ENCODE measurements at regions not wholly inside any gene's neighbourhood (a gene's known extent, or its start where the extent isn't known, plus 50 kb on each side); places are given as distances from the start of the nearest gene placed in this dataset.
"Not testable (repeated sequence)": the region's sequence is repeated elsewhere in the genome, so short reads cannot be mapped to it uniquely, and the experiment has no call there.

- DNase-seq: no peak
These were observed 80.8 kb upstream of the RNU6-1 start for GRCh38 chr15:67920524-67921240.

- no peak for DNase-seq
These were observed 82.3 kb upstream of the RNU6-1 start for GRCh38 chr15:67922106-67922675.

- no peak for DNase-seq
These were observed 83.4 kb upstream of the RNU6-1 start for GRCh38 chr15:67922971-67923945.

GRCh38 chr15:67924359-67924974, 84.6 kb upstream of the RNU6-1 start:
- no peak for DNase-seq

GRCh38 chr15:67925182-67925581, 85.3 kb upstream of the RNU6-1 start:
- no peak for DNase-seq

GRCh38 chr15:67927501-67928168, 87.8 kb upstream of the RNU6-1 start:
- no peak for DNase-seq

- no peak for DNase-seq
These were observed 88.8 kb upstream of the RNU6-1 start for GRCh38 chr15:67928666-67929065.

GRCh38 chr15:67930720-67931119, 90.9 kb upstream of the RNU6-1 start:
- no peak for DNase-seq

- no peak for DNase-seq
These were observed 92.0 kb upstream of the RNU6-1 start for GRCh38 chr15:67931861-67932260.

- not testable (repeated sequence) for DNase-seq
These were observed 94.3 kb upstream of the RNU6-1 start for GRCh38 chr15:67934126-67934525.

GRCh38 chr15:67935244-67935643, 95.4 kb upstream of the RNU6-1 start:
- DNase-seq: no peak

GRCh38 chr15:67936258-67936657, 96.4 kb upstream of the RNU6-1 start:
- DNase-seq: no peak

GRCh38 chr15:67937153-67937761, 97.4 kb upstream of the RNU6-1 start:
- no peak for DNase-seq

- DNase-seq: not testable (repeated sequence)
These were observed 99.3 kb upstream of the RNU6-1 start for GRCh38 chr15:67939179-67939578.

GRCh38 chr15:67939588-67940323, 99.9 kb upstream of the RNU6-1 start:
- DNase-seq: not testable (repeated sequence)

- no peak for DNase-seq
These were observed 100.5 kb upstream of the RNU6-1 start for GRCh38 chr15:67940324-67940719.

- DNase-seq: no peak
These were observed 101.9 kb upstream of the RNU6-1 start for GRCh38 chr15:67941648-67942310.

GRCh38 chr15:67943475-67943874, 103.6 kb upstream of the RNU6-1 start:
- no peak for DNase-seq

- no peak for DNase-seq
These were observed 104.3 kb upstream of the RNU6-1 start for GRCh38 chr15:67944010-67944641.

- no peak for DNase-seq
These were observed 105.3 kb upstream of the RNU6-1 start for GRCh38 chr15:67945131-67945530.
